Hypothalamus (tissue), 51 donors: ENCODE measurements at regions not wholly inside any gene's neighbourhood (a gene's known extent, or its start where the extent isn't known, plus 50 kb on each side); places are given as distances from the start of the nearest gene placed in this dataset.
"Not testable (repeated sequence)": the region's sequence is repeated elsewhere in the genome, so short reads cannot be mapped to it uniquely, and the experiment has no call there.

Source experiments
- DNase-seq, 51 donors: peaks; one replicate each; lab custom pipeline; 2025; lab: John Stamatoyannopoulos, UW

DNA sequence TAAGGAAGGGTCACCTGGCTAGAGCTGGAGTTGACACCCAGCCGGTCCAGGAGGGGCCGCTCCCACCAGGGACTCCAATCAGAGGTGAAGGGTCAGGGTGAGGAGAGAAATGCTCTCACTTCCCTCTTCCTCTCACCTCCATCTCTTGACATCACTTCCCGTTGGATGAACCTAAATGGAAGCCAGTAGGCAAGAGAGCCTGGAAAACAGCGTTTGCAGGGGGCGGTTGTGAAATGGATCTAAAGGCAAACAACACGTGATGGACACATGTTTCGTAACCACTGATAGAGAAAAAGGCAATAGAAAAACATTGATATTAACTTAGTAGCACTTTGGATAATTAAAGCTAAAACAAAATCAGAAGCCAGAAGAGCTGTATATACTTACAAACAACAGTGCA is 105.6 kb upstream of the FOXA2 start:
- DNase-seq: no peak

DNA sequence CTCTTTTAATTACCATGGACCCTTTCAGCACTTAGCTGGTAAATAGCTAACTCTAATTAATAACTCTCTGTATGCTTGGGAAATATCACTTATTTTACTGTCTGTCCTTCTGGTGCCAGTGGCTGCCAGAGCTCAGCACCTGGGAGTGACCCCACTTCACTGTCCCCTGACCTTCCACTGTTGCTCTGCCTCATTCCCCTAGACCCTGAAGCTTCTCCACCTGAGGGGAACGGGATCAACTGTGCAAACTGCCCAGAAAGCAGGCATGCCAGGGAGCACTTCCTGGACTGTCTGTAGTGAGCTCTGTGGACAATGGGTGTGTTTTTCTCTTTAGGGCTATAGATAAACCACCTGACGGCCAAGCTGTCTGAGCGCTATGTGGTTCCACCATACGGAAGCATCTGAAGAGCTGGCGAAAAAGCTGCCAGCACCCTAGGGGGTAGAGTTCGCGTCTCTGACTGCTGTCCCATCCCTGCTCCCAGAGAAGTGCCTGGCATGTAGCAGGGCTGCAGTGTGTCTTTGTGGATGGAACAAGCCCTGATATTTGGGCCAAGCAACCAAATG is 106.3 kb upstream of the FOXA2 start:
- no peak for DNase-seq

DNA sequence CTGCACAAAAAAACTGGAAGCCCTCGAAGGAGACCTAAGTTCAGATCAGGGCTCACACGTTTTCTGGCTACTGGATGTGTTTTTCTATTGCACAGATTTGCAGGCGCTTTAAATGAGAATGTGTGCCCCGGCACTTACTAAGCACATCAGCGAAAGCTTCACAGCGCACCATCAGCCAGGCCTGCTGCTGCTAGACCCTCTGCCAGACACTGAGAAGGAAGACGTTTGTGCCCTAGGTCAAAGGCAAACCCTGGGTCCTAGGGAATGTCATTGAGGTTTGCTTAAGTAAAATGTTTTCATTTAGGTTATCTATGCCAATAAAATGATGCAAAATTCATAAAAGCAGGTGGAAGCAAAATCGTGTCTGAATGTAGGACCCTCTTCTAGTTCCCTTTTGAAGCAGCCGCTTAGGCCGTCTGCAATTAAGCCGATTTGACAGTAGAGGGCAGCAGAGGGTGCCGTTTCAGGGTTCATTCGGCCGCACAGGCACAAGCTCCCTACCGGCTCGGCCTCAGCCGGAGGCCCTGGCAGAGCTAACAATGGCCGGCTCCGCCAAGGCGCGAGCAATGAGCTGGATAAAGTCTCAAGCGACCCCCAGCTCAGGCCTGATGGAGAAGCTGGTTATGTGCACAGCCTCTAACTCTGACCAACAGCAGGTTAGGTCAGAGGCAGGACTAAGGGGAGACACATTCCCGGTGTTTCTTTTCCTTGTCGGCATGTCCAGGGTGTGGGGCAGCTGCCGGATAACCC is 107.2 kb upstream of the FOXA2 start:
- DNase-seq: peak in 48 of 51 donors; percentile 11 to 82 (median 58)

- DNase-seq: no peak
Measured at GRCh38 chr20:22692119-22692475, 107.7 kb upstream of the FOXA2 start.

GRCh38 chr20:22692620-22693019 is 108.2 kb upstream of the FOXA2 start:
- DNase-seq: not testable (repeated sequence)

- no peak for DNase-seq
Measured at GRCh38 chr20:22696759-22697158, 112.4 kb upstream of the FOXA2 start.

DNA sequence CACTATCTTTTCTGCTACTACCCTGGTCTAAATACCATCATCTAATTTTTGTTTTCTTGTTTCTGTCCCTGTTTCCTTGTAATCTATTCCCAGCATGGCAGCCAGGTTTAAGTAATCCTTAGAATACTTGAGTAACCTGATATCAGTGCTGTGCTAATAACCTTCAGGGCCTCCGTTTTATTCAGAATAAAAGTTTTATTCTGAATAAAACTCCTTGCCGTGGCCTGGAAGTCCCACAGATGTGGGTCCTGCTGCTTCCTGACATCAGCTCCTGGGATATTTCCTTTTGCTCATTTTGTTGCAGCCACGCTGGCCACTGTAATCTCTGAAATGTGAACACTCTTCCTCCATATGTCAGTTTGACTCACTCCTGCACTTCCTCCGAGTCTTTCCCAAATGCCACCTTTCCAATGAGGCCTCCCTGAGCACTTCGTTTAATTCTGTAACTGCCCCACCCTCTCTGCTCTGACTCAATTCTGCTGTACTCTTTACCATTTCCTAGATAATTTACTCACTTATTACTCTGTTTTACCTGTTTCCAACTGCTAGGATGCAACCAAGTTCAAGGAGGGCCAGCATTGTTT is 114.0 kb upstream of the FOXA2 start:
- DNase-seq: no peak

DNA sequence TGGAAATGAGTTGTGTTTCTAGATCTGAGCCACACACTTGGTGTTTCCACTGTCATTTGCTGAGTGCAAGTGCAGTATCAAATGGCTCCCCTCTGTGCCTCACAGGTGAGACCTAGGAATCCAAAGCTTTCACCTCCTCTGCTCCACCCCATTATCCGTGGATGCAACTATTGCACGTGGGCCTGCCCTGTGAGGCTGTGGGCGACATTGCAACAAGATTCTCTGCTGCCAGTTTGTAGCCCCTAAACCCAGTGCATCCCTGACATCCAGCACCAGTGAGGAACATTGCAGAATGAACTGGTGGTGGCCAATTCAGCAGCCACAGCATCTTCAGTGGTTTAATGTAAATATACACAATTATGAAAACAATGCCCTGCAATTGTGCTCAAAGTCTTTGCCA is 115.0 kb upstream of the FOXA2 start:
- no peak for DNase-seq

- DNase-seq: peak in 2 of 51 donors; percentile 5 to 11
Measured at GRCh38 chr20:22700367-22700766, 116.0 kb upstream of the FOXA2 start.

DNA sequence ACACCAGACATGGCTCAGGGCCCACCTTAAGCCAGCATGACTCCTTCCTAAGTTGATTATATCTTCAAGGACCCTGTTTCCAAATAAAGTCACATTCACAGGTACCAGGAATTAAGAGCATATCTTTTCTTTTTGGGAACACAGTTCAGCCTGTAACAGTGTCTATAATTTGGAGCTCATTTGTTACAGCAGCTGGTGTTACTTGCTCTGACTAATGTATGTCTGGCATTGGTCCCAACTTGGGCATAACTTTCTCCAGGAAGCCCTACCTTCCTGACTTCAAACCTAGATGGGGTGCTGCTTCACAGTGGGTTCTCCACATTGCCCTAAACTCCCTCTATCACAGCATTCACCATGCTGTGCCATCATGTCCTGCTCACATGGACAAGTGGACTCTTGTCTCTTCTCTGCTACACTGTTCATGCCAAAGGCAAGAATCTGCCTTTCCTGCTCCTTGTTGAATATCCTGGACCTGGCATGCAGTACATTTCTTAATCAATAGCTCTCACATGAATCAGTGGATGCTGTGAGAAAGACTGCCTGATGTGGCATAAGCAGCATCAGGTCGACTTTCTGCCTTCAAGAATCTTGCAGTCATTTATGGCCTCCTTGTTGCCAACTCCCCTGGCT is 117.4 kb upstream of the FOXA2 start:
- DNase-seq: no peak

DNA sequence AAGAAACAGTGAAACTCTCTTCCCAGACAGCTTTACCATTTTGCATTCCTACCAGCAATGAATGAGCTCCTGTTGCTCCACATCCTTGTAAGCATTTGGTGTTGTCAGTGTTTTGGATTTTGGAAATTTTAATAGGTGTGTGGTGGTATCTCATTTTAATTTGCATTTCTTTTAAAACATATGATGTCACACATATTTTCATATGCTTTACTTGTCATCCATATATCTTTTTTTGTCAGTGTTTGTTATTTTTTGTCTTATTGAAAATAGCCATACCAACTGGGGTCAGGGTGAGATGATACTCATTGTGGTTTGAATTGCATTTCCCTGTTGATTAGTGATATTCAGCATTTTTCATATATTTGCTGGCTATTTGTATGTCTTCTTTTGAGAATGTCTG is 119.5 kb upstream of the FOXA2 start:
- no peak for DNase-seq

DNA sequence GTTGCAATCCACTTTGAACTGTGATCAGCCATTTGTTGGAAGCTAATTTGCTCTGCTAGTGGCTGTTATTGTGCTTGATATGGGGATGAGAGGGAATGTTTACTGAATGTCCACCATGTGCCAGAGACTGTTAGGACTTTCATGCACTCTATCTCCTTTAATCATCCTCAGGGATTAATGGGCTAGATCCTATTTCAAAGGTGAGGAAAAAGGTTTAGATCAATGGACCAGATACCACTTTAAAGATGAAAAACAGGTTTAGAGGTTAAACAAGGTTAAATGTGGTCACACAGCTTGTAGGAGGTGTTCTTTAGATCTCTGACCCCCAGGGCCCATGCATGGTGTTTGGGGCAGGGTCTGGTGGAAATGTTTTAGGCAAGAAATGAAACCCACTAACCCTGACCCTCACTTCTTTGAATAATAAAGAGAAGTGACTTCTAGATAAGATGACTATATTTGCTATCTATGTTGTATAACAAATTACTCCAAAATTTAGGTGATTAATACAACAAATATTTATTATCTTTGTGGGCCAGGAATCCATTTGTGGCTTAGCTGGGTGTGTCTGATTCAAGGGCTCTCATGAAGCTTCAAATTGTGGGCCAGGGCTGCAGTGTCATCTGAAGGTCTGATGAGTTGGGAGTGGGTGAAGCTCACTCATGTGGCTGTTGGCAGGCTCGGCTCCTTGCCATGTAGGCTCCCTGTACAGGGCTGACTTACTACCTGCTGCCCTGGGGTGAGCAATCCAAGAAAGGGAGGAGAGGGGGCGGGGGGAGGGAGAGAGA is 127.8 kb upstream of the FOXA2 start:
- no peak for DNase-seq

DNA sequence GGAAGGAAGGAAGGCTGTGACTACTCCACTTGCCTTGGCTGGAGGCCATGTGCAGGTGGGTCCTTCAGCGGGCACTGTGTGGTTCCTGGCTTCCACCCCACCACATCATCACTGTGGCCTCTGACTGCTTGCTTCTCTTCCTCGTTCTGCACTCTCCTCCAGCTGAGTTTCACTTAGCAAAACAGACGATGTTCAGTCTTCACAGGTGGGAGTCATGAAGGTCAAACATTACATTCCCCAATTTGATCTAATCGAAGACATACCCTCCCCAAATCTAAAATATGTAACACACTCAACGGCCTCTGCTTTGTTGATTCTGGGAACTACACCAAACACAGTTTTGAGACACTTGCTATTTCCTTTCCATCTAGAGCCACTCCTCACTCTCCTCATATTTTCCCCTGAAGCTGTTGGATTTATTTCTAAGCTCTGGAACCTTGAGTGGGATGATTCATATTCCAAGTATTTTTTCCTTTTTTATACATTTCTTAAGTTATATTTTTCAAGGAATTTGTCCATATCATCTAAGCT is 132.5 kb upstream of the FOXA2 start:
- no peak for DNase-seq

- DNase-seq: no peak
Measured at GRCh38 chr20:22717466-22717865, 133.1 kb upstream of the FOXA2 start.

- DNase-seq: no peak
Measured at GRCh38 chr20:22719167-22719591, 134.8 kb upstream of the FOXA2 start.

DNA sequence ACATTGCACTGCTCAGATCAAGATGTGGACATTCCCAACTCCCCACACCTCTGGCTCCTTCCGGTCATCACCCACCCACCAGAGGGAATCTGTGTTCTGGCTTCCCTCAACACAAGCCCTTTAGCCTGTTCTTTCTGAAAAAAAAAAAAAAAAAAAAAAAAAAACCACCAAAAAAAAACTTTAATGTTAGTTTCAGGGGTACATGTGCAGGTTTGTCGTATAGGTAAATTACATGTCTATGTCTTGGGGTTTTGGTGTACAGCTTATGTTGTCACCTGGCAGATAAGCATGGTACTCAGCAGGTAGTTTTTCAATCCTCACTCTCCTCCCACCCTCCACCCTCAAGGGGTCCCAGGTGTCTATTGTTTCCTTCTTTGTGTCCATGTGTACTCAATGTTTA is 135.8 kb upstream of the FOXA2 start:
- no peak for DNase-seq

DNA sequence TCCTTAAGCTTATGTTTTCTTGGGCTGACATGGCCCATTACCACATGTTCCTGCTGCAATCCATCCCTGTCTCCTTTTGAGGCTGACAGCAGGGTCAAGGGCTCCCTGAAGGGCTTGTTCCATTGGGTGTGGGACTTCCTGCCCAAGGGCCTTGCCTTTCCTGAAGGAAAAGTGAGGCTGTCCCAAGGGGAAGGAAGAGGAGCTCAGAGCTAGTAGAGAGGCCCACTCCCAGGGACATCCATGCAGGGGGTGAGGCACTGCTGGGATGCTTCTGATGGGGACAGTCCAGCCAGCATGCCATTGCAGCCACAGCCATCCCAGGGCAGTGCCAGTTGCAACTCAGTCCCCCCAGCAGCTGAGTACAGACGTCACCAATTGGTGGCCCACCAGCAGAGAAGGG is 138.4 kb upstream of the FOXA2 start:
- DNase-seq: no peak

GRCh38 chr20:22723659-22724058 is 139.3 kb upstream of the FOXA2 start:
- DNase-seq: no peak

DNA sequence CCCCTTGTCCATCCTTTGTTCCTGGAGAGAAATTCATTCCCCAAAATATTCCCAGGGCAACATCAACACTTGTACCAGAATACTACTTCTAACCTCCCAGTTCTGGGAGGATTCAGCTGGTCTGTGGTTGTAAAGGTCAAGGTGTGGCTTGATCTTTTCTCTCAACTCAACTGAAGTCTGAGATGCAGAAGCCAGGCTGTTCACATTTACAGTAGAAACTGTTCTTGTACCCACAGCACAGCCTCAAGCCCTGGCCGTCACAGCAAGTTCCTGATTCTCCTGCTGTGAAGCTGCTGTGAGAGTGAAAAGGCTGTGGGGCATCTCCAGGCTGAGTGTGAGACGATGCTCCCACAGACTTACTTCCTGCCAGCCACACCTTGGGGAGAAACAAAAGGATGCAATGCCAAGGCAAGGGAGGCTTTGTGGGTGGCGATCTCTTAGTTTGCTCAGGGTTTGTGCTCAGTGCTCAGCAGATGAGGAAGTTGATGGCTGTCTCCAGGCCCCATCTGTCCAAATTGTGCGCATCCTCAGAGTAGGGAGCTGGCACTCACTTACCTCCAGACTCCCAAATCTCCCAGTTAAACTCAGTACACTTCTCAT is 143.9 kb upstream of the FOXA2 start:
- DNase-seq: no peak

GRCh38 chr20:22729180-22729579 is 144.8 kb upstream of the FOXA2 start:
- no peak for DNase-seq
